HCT116 (cell line): ENCODE measurements at regions not wholly inside any gene's neighbourhood (a gene's known extent, or its start where the extent isn't known, plus 50 kb on each side); places are given as distances from the start of the nearest gene placed in this dataset.
A peak's percentile ranks its signal among the peaks of the same experiment; 100 is the strongest.

Experiments used
- ATAC-seq: fragments of 200-7000 bp; cut with Tn5 transposase; 2 replicates; pipeline ENCODE4 v1.9.1; 2020; ENCODE audit warnings: mild to moderate bottlenecking, moderate library complexity
- BruUV-seq: library from RNA; stranded (reverse); fragments of 400-500 nt; replicated peaks from 2 replicates; lab custom pipeline; 2021; lab: Mats Ljungman, UMichigan
- CTCF ChIA-PET: fragments of 300-600 bp; sonication (Branson Sonifier 250); formaldehyde crosslinking; loops from one replicate; lab custom pipeline; 2021; ENCODE audit warnings: antibody characterized with exemption; lab: Charles Lee
- POLR2A ChIA-PET: fragments of 300-600, 350-600 bp; sonication (Branson Sonifier 250); formaldehyde crosslinking; loops from one replicate; lab custom pipeline; 2021; ENCODE audit warnings: antibody characterized with exemption; lab: Charles Lee
- RAD21 ChIA-PET, 2 experiments: fragments of 300-600 bp; sonication (Branson Sonifier 250); formaldehyde crosslinking; loops; one replicate each; lab custom pipeline; 2023; ENCODE audit warnings: low total read pairs in 2 of 2; ENCODE audit not compliant: uncharacterized antibody in 2 of 2, unreplicated experiment in 2 of 2, low non-redundant PET in 1 of 2; lab: Charles Lee
- DNase-seq: peaks from one replicate; pipeline ENCODE4 v3.0.0-alpha.2; 2010; ENCODE audit warnings: low read depth, low spot score
- H2AFZ ChIP-seq: fragments of 200-600 bp; shearing (Covaris generic), sonication (generic); 2 replicates; pipeline ENCODE4 v1.6.1; 2017; ENCODE audit warnings: low read depth, mixed run types, mixed read lengths, antibody characterized with exemption, low read length; ENCODE audit not compliant: poor library complexity, severe bottlenecking
- H3K27ac ChIP-seq: 2 replicates; pipeline ENCODE4 v1.5.1; 2012; ENCODE audit warnings: low read depth, low read length
- H3K27me3 ChIP-seq: fragments of 200-600 bp; sonication (generic); 2 replicates; pipeline ENCODE4 v1.6.1; 2016; ENCODE audit warnings: mixed run types, low read length, mixed read lengths; ENCODE audit not compliant: insufficient read depth
- H3K36me3 ChIP-seq, 2 experiments: fragments of 200-500 bp in 1 of 2; fragments of 200-600 bp in 1 of 2; sonication (Bioruptor generic) in 1 of 2; sonication (generic) in 1 of 2; 2 replicates each; pipeline versions ENCODE4 v1.5.1 to v1.6.1; 2014 to 2016; ENCODE audit warnings: low read length in 2 of 2, inconsistent platforms in 1 of 2, mixed read lengths in 1 of 2, mixed run types in 1 of 2; ENCODE audit not compliant: insufficient read depth in 2 of 2, control insufficient read depth in 1 of 2
- H3K4me1 ChIP-seq, 2 experiments: fragments of 200-600 bp in 1 of 2; sonication (generic) in 1 of 2; 2 replicates each; pipeline versions ENCODE4 v1.5.1 to v1.6.1; 2012 to 2017; ENCODE audit warnings: low read length in 2 of 2, inconsistent platforms in 1 of 2, mild to moderate bottlenecking in 1 of 2, mixed read lengths in 1 of 2, mixed run types in 1 of 2, moderate library complexity in 1 of 2; ENCODE audit not compliant: insufficient read depth in 2 of 2, control insufficient read depth in 1 of 2
- H3K4me2 ChIP-seq: fragments of 200-600 bp; sonication (generic); 2 replicates; pipeline ENCODE4 v1.6.1; 2017; ENCODE audit warnings: mixed run types, low read length, mixed read lengths
- H3K4me3 ChIP-seq, 2 experiments: fragments of 200-600 bp in 1 of 2; sonication (generic) in 1 of 2; replicated peaks in 1 of 2; 2 replicates each; pipeline ENCODE4 v1.5.1; 2011 to 2016; ENCODE audit warnings: low read length in 2 of 2, control low read depth in 1 of 2, low read depth in 1 of 2, mild to moderate bottlenecking in 1 of 2, mixed read lengths in 1 of 2, mixed run types in 1 of 2
- H3K79me2 ChIP-seq: fragments of 200-600 bp; sonication (generic); 2 replicates; pipeline ENCODE4 v1.6.1; 2017; ENCODE audit warnings: mild to moderate bottlenecking, mixed run types, low read length, moderate library complexity, mixed read lengths; ENCODE audit not compliant: insufficient read depth
- H3K9ac ChIP-seq: fragments of 200-600 bp; sonication (generic); 2 replicates; pipeline ENCODE4 v1.6.1; 2016; ENCODE audit warnings: low read length, mixed read lengths
- H3K9me2 ChIP-seq: fragments of 200-600 bp; sonication (generic), shearing (Covaris generic); 2 replicates; pipeline ENCODE4 v1.6.1; 2017; ENCODE audit warnings: mixed run types, mild to moderate bottlenecking, moderate library complexity; ENCODE audit not compliant: insufficient read depth
- H3K9me3 ChIP-seq, 2 experiments: fragments of 200-500 bp in 1 of 2; fragments of 200-600 bp in 1 of 2; sonication (Bioruptor generic) in 1 of 2; sonication (generic) in 1 of 2; 2 replicates each; pipeline ENCODE4 v1.6.1; 2014 to 2017; ENCODE audit warnings: low read length in 2 of 2, mixed read lengths in 2 of 2, inconsistent platforms in 1 of 2, low read depth in 1 of 2, mild to moderate bottlenecking in 1 of 2, mixed run types in 1 of 2, moderate library complexity in 1 of 2; ENCODE audit not compliant: control insufficient read depth in 1 of 2, insufficient read depth in 1 of 2
- H4K20me1 ChIP-seq: fragments of 200-600 bp; sonication (generic), shearing (Covaris generic); 2 replicates; pipeline ENCODE4 v1.6.1; 2017; ENCODE audit warnings: mixed run types, mild to moderate bottlenecking, moderate library complexity; ENCODE audit not compliant: insufficient read depth
- CBX3 ChIP-seq: IDR thresholded peaks from 2 replicates; pipeline ENCODE4 v1.6.1; 2012; ENCODE audit warnings: low read depth
- EGR1 ChIP-seq: IDR thresholded peaks from 2 replicates; pipeline ENCODE4 v1.6.1; 2012; ENCODE audit warnings: low read depth
- ELF1 ChIP-seq: IDR thresholded peaks from 2 replicates; pipeline ENCODE4 v1.6.1; 2012; ENCODE audit warnings: low read depth, borderline replicate concordance
- EZH2phosphoT487 ChIP-seq: fragments of 200-600 bp; IDR thresholded peaks from 2 replicates; pipeline ENCODE4 v1.6.1; 2018; ENCODE audit warnings: antibody characterized with exemption, borderline replicate concordance
- FOSL1 ChIP-seq: IDR thresholded peaks from 2 replicates; pipeline ENCODE4 v1.6.1; 2012; ENCODE audit warnings: low read depth
- JUND ChIP-seq: IDR thresholded peaks from 2 replicates; pipeline ENCODE4 v1.6.1; 2012
- POLR2A ChIP-seq: IDR thresholded peaks from 2 replicates; pipeline ENCODE4 v1.7.0; 2011; ENCODE audit warnings: borderline replicate concordance; ENCODE audit not compliant: insufficient read depth, insufficient read length; ENCODE audit errors: extremely low read depth
- POLR2AphosphoS5 ChIP-seq: IDR thresholded peaks from 2 replicates; pipeline ENCODE4 v1.6.1; 2011; ENCODE audit warnings: mild to moderate bottlenecking, low read depth, low read length, moderate library complexity
- SP1 ChIP-seq: IDR thresholded peaks from 2 replicates; pipeline ENCODE4 v1.6.1; 2012; ENCODE audit warnings: low read depth
- TCF7L2 ChIP-seq: IDR thresholded peaks from 2 replicates; pipeline ENCODE4 v1.7.0; 2011; ENCODE audit warnings: borderline replicate concordance, inconsistent platforms; ENCODE audit not compliant: insufficient read depth, insufficient read length; ENCODE audit errors: extremely low read depth
- ZFX ChIP-seq: fragments of 450-650 bp; IDR thresholded peaks from 2 replicates; pipeline ENCODE4 v1.6.1; 2017
- ZNF274 ChIP-seq: fragments of 200-500 bp; sonication (Bioruptor generic); IDR thresholded peaks from 2 replicates; pipeline ENCODE4 v1.6.1; 2014; ENCODE audit warnings: mild to moderate bottlenecking, low read depth, low read length, inconsistent platforms
- intact Hi-C: fragments of 100-400 bp; cut with micrococcal nuclease; formaldehyde crosslinking; loops from 2 replicates; pipeline ENCODE4 v1.10.0; 2022
- TF ChIP-seq, protein P1 (sequence below): IDR thresholded peaks from 2 replicates; pipeline ENCODE4 v1.6.1; 2012
- TF ChIP-seq, protein P2 (sequence below): IDR thresholded peaks from 2 replicates; pipeline ENCODE4 v1.6.1; 2012; ENCODE audit warnings: low read depth

DNA sequence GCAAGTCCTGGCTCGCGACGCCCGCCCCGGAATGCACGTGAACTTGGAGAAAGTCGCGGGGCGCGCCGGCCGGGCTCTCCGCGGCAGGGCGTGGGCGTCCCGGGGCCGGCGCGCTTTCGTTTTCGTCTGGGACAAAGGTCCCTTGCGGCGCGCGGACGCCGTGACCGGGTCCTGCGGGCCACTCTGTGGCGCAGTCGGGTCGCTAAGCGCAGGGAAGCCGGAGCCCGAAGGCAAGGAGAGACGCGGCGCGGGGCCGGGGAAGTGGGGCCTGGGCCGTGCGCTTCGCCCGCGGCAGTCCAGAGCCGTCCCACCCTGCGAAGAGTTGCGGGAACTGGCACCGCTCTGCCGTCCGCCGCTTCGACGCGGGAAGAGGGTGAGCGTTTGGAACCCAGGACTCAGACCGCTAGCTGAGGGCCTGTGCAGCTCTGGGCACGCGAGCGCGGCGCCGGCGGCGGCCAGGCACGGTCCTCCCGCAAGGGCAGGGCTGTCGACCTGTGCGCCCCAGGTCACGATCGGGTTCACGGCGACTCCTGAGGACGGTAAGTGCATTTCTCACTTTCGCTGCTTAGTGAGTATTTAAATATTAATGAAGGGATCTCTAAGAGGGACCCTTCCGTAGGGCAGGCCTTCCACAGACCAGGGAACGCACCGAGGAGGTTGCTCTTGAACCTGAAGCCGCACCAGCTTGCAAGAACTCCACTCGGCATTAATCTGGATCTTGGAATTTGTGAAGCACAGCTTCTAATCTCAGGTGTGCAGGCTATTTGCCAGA is 78.0 kb upstream of the PPARA start:
- ChIA-PET CTCF (interaction anchor here (0.9 kb wide), 1 partner anchor 66 kb away, joined by 4 read pairs; no protein-coding TSS in a partner anchor), RAD21 (interaction anchor here in 1 of 2 experiments (0.7 kb wide), 1 partner anchor 259 kb away, joined by 4 read pairs; no protein-coding TSS in a partner anchor), POLR2A (interaction anchor here (0.7 kb wide), 1 partner anchor 12 kb away, joined by 5 read pairs; no protein-coding TSS in a partner anchor)
- Histone ChIP-seq H3K79me2 (peaks cover 89% of the 10 kb centered on the region), H3K4me2 (peak overlapping the region; percentile 99), H3K27me3 (no peaks in the 10 kb centered on the region), H3K9ac (peak overlapping the region; percentile 99), H4K20me1 (no peaks in the 10 kb centered on the region), H2AFZ (no peak overlapping the region), H3K9me2 (no peaks in the 10 kb centered on the region), H3K9me3 (no peaks in the 10 kb centered on the region), H3K27ac (peak overlapping the region; percentile 100), H3K4me3 (peak overlapping the region; percentile 86 to 90), H3K36me3 (peaks cover 7 to 42% of the 10 kb centered on the region in 2 experiments), H3K4me1 (peaks cover 43 to 70% of the 10 kb centered on the region in 2 experiments)
- intact Hi-C loops: no loop called here
- BruUV-seq: no TSS peak
- TF ChIP-seq POLR2AphosphoS5 (0 out of 2 replicates have a peak, but pooled peaks have one; percentile 16), ZFX (peak; percentile 94), POLR2A (no peak), SP1 (no peak), EGR1 (peak; percentile 64; the same call in 1 of the 2 replicates)
- DNase-seq (no peak), ATAC-seq (no peak)

GRCh38 chr22:46072981-46073682 is 77.2 kb upstream of the PPARA start:
- intact Hi-C loops: no loop called here
- ChIA-PET CTCF (interaction anchor here (0.9 kb wide), 1 partner anchor 67 kb away, joined by 4 read pairs; no protein-coding TSS in a partner anchor), POLR2A (interaction anchor here (0.7 to 1.5 kb wide), 2 partner anchors 11 to 59 kb away, joined by 3 to 5 read pairs; no protein-coding TSS in a partner anchor), RAD21 (interaction anchor here in 1 of 2 experiments (0.7 kb wide), 1 partner anchor 258 kb away, joined by 4 read pairs; no protein-coding TSS in a partner anchor)
- Histone ChIP-seq H2AFZ (no peak overlapping the region), H3K36me3 (peaks cover 7 to 42% of the 10 kb centered on the region in 2 experiments), H3K27ac (peak overlapping the region; percentile 100), H3K4me1 (peaks cover 47 to 70% of the 10 kb centered on the region in 2 experiments), H3K9me3 (no peaks in the 10 kb centered on the region), H4K20me1 (no peaks in the 10 kb centered on the region), H3K27me3 (no peaks in the 10 kb centered on the region), H3K9me2 (no peaks in the 10 kb centered on the region), H3K4me2 (peak overlapping the region; percentile 99), H3K79me2 (peaks cover 89% of the 10 kb centered on the region), H3K9ac (peak overlapping the region; percentile 99), H3K4me3 (peak overlapping the region; percentile 86 to 90)
- DNase-seq: no peak
- ATAC-seq: no peak
- TSS peak; percentile 46 for BruUV-seq
- TF ChIP-seq CBX3: no peak
- no peak for TF ChIP-seq ZFX
- TF ChIP-seq, protein P1, sequence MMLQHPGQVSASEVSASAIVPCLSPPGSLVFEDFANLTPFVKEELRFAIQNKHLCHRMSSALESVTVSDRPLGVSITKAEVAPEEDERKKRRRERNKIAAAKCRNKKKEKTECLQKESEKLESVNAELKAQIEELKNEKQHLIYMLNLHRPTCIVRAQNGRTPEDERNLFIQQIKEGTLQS: no peak
- no peak for TF ChIP-seq EGR1
- no peak for TF ChIP-seq ZNF274
- TF ChIP-seq TCF7L2: no peak
- TF ChIP-seq ELF1: no peak
- TF ChIP-seq POLR2AphosphoS5: no peak
- TF ChIP-seq JUND: no peak
- TF ChIP-seq POLR2A: no peak
- TF ChIP-seq, protein P2, sequence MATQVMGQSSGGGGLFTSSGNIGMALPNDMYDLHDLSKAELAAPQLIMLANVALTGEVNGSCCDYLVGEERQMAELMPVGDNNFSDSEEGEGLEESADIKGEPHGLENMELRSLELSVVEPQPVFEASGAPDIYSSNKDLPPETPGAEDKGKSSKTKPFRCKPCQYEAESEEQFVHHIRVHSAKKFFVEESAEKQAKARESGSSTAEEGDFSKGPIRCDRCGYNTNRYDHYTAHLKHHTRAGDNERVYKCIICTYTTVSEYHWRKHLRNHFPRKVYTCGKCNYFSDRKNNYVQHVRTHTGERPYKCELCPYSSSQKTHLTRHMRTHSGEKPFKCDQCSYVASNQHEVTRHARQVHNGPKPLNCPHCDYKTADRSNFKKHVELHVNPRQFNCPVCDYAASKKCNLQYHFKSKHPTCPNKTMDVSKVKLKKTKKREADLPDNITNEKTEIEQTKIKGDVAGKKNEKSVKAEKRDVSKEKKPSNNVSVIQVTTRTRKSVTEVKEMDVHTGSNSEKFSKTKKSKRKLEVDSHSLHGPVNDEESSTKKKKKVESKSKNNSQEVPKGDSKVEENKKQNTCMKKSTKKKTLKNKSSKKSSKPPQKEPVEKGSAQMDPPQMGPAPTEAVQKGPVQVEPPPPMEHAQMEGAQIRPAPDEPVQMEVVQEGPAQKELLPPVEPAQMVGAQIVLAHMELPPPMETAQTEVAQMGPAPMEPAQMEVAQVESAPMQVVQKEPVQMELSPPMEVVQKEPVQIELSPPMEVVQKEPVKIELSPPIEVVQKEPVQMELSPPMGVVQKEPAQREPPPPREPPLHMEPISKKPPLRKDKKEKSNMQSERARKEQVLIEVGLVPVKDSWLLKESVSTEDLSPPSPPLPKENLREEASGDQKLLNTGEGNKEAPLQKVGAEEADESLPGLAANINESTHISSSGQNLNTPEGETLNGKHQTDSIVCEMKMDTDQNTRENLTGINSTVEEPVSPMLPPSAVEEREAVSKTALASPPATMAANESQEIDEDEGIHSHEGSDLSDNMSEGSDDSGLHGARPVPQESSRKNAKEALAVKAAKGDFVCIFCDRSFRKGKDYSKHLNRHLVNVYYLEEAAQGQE: no peak
- no peak for TF ChIP-seq EZH2phosphoT487
- TF ChIP-seq FOSL1: no peak
